ENCODE measurements at regions not wholly inside any gene's neighbourhood (a gene's known extent, or its start where the extent isn't known, plus 50 kb on each side); places are given as distances from the start of the nearest gene placed in this dataset.

GRCh38 chr18:22048932-22049615, 120.3 kb upstream of the GATA6 start (continued):
- no peak for TF ChIP-seq CBX3 (IDR thresholded peaks at IDR 0.05; ENCODE audit: borderline replicate concordance, low read depth)
- no peak for TF ChIP-seq TBL1XR1 (IDR thresholded peaks at IDR 0.05; ENCODE audit: low read depth, low read length)

DNA sequence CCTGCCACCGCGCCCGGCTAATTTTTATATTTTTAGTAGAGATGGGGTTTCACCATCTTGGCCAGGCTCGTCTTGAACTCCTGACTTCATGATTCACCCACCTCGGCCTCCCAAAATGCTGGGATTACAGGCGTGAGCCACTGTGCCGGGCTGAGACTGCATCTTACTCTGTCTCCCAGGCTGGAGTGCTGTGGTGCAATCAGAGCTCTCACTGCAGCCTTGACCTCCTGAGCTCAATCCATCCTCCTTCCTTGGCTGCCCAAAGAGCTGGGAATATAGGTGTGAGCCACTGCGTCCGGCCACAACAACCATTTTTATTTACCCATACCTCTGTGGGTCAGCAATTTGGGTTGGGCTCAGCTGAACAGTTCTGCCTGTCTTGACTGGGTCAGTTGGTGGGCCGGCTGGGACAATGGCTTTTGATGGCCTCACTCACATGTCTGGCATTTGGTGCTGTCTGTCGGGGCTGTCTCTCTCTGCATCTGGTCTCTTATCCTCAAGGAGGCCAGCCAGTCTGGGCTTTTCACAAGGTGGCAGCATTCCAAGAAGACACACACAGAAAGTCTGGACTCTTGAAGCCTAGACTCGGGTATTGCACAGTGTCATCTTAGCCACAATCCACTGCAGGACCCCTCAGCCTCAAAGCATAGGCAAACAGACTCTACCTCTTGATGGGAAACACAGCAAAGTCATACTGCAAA, 116.8 kb upstream of the GATA6 start:
- intact Hi-C loops (cut with micrococcal nuclease; ENCODE audit: unreplicated experiment) (no loop called here), in situ Hi-C loops (cut with MboI) (no loop called here)
- CTCF ChIA-PET: no interaction called here
- SMC1A ChIA-PET (ENCODE audit: uncharacterized antibody, unreplicated experiment): no interaction called here
- Histone ChIP-seq H3K27ac (ENCODE audit: control insufficient read depth, insufficient read depth) (no peak overlapping the region), H2AFZ (ENCODE audit: control insufficient read depth, low read depth, low read length) (no peak overlapping the region), H4K20me1 (ENCODE audit: control insufficient read depth, insufficient read depth) (no peaks in the 10 kb centered on the region), H3K27me3 (replicated peaks in 1 of 2; ENCODE audit: control insufficient read depth in 2 of 2, insufficient read depth in 2 of 2, low read length in 1 of 2) (no peaks in the 10 kb centered on the region; a peak in 2 of 4 replicates), H3K79me2 (ENCODE audit: control insufficient read depth, insufficient read depth, low read length) (no peaks in the 10 kb centered on the region), H3K9ac (ENCODE audit: control insufficient read depth, insufficient read depth, low read length) (no peak overlapping the region), H3K4me1 (ENCODE audit: control insufficient read depth, insufficient read depth, low read length) (no peaks in the 10 kb centered on the region), H3K9me3 (replicated peaks; ENCODE audit: control insufficient read depth, insufficient read depth, low read length) (no peaks in the 10 kb centered on the region), H3K4me2 (ENCODE audit: control insufficient read depth, insufficient read depth) (no peak overlapping the region), H3K36me3 (ENCODE audit: control insufficient read depth in 2 of 2, insufficient read depth in 2 of 2, low read length in 1 of 2) (no peaks in the 10 kb centered on the region), H3K4me3 (no peak overlapping the region)
- ATAC-seq (no peak), FAIRE-seq (no peak), DNase-seq (ENCODE audit: low read depth, low spot score) (no peak)
- POLR2A ChIA-PET: no interaction called here
- no TSS peak for BruUV-seq (replicated peaks)
- RAD21 ChIA-PET (ENCODE audit: unreplicated experiment): no interaction called here
- WGBS (ENCODE audit: insufficient coverage, insufficient replicate concordance, low lambda C conversion rate, missing lambda C conversion rate): 55% methylated on average over 12 of the region's 12 CpGs
- TF ChIP-seq EZH2 (IDR thresholded peaks at IDR 0.05; ENCODE audit: borderline replicate concordance, control insufficient read depth, low read depth, low read length) (no peak), IKZF2 (IDR thresholded peaks at IDR 0.05) (no peak), ZNF24 (IDR thresholded peaks at IDR 0.05) (no peak), ASH2L (IDR thresholded peaks at IDR 0.05; ENCODE audit: borderline replicate concordance, low read depth) (no peak), PML (IDR thresholded peaks at IDR 0.05; ENCODE audit: low read length) (no peak), RBBP5 (conservative IDR thresholded peaks at IDR 0.05) (no peak), ZZZ3 (IDR thresholded peaks at IDR 0.05; ENCODE audit: control insufficient read depth, insufficient read length, low read depth) (no peak), RAD51 (IDR thresholded peaks at IDR 0.05) (no peak), TCF3 (IDR thresholded peaks at IDR 0.05; ENCODE audit: borderline replicate concordance, insufficient read depth, low read depth, low read length) (no peak)
- TF ChIP-seq, protein P1, sequence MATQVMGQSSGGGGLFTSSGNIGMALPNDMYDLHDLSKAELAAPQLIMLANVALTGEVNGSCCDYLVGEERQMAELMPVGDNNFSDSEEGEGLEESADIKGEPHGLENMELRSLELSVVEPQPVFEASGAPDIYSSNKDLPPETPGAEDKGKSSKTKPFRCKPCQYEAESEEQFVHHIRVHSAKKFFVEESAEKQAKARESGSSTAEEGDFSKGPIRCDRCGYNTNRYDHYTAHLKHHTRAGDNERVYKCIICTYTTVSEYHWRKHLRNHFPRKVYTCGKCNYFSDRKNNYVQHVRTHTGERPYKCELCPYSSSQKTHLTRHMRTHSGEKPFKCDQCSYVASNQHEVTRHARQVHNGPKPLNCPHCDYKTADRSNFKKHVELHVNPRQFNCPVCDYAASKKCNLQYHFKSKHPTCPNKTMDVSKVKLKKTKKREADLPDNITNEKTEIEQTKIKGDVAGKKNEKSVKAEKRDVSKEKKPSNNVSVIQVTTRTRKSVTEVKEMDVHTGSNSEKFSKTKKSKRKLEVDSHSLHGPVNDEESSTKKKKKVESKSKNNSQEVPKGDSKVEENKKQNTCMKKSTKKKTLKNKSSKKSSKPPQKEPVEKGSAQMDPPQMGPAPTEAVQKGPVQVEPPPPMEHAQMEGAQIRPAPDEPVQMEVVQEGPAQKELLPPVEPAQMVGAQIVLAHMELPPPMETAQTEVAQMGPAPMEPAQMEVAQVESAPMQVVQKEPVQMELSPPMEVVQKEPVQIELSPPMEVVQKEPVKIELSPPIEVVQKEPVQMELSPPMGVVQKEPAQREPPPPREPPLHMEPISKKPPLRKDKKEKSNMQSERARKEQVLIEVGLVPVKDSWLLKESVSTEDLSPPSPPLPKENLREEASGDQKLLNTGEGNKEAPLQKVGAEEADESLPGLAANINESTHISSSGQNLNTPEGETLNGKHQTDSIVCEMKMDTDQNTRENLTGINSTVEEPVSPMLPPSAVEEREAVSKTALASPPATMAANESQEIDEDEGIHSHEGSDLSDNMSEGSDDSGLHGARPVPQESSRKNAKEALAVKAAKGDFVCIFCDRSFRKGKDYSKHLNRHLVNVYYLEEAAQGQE (IDR thresholded peaks at IDR 0.05; ENCODE audit: low read depth, low read length): no peak
- TF ChIP-seq, protein P2, sequence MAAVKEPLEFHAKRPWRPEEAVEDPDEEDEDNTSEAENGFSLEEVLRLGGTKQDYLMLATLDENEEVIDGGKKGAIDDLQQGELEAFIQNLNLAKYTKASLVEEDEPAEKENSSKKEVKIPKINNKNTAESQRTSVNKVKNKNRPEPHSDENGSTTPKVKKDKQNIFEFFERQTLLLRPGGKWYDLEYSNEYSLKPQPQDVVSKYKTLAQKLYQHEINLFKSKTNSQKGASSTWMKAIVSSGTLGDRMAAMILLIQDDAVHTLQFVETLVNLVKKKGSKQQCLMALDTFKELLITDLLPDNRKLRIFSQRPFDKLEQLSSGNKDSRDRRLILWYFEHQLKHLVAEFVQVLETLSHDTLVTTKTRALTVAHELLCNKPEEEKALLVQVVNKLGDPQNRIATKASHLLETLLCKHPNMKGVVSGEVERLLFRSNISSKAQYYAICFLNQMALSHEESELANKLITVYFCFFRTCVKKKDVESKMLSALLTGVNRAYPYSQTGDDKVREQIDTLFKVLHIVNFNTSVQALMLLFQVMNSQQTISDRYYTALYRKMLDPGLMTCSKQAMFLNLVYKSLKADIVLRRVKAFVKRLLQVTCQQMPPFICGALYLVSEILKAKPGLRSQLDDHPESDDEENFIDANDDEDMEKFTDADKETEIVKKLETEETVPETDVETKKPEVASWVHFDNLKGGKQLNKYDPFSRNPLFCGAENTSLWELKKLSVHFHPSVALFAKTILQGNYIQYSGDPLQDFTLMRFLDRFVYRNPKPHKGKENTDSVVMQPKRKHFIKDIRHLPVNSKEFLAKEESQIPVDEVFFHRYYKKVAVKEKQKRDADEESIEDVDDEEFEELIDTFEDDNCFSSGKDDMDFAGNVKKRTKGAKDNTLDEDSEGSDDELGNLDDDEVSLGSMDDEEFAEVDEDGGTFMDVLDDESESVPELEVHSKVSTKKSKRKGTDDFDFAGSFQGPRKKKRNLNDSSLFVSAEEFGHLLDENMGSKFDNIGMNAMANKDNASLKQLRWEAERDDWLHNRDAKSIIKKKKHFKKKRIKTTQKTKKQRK (IDR thresholded peaks at IDR 0.05; ENCODE audit: low read depth, low read length): no peak
- TF ChIP-seq, protein P3, sequence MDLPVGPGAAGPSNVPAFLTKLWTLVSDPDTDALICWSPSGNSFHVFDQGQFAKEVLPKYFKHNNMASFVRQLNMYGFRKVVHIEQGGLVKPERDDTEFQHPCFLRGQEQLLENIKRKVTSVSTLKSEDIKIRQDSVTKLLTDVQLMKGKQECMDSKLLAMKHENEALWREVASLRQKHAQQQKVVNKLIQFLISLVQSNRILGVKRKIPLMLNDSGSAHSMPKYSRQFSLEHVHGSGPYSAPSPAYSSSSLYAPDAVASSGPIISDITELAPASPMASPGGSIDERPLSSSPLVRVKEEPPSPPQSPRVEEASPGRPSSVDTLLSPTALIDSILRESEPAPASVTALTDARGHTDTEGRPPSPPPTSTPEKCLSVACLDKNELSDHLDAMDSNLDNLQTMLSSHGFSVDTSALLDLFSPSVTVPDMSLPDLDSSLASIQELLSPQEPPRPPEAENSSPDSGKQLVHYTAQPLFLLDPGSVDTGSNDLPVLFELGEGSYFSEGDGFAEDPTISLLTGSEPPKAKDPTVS (IDR thresholded peaks at IDR 0.05; ENCODE audit: low read depth, low read length): no peak
